Stimulated activated CD4-positive, alpha-beta T cell treated with anti-CD3 and anti-CD28 coated beads, Interleukin-12 subunit alpha, Interleukin-12 subunit beta, amount 100 ng/mL, for 24 hours (primary cell): ENCODE measurements at regions not wholly inside any gene's neighbourhood (a gene's known extent, or its start where the extent isn't known, plus 50 kb on each side); places are given as distances from the start of the nearest gene placed in this dataset.
"Not testable (repeated sequence)": the region's sequence is repeated elsewhere in the genome, so short reads cannot be mapped to it uniquely, and the experiment has no call there.

Experiments used
- DNase-seq, 2 experiments: peaks; one replicate each; pipeline ENCODE4 v3.0.0-alpha.2; 2020; ENCODE audit warnings: low read depth in 2 of 2

DNA sequence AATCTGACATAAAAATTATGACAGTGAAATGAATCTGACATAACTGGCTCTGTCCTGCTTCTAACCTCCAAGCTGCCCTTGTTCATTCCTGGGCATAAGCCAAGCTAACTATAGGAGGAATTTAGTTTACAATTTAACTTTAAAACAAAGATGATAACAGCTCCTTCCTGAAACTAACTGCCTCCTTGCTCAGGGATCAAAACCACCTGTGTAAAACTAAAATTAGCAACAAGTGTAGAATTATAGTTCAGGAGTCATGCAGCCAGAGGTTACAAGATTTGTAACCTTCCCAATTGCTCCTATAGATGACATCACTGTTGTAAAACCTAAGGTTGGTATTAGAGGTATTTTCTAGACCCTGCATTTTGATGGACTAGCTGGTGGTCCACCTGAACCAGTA, 256.4 kb upstream of the POM121L12 start:
- DNase-seq, result no peak

DNA sequence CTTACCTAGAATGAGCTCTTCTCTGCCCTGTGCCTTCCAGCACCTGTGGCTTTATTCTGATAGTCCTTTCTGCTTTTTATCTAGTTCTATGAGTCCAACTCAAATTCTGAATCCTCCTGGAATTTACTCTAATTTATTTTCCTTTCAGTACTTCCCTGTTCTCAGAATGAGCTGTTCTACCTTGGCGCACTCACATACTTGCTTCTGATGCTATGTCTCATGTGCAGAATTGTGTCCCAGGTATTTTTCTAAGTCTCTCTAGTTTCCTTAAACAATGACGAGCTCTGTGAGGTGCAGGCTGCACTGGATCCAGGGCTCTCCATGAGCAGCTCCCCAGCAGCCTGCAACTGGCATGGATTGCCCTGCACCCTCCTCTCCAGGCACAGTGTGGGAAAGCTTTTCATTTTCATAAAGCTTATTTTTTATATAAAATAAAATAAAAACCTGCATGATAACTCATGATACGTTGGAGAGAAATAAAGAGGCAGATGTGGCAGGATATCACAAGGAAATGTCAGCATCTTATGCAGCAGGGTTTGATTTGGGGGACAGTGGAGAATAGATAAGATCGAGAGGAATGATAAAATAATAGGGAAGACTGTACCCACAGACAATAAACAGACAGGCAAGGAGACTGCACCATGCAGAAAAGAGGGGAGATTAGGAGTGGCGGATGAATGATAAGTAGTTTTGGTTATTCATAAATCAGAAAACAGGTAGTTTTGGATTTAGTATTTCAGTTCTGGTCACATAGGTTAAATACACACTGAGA, 258.2 kb upstream of the POM121L12 start:
- no peak for DNase-seq

DNA sequence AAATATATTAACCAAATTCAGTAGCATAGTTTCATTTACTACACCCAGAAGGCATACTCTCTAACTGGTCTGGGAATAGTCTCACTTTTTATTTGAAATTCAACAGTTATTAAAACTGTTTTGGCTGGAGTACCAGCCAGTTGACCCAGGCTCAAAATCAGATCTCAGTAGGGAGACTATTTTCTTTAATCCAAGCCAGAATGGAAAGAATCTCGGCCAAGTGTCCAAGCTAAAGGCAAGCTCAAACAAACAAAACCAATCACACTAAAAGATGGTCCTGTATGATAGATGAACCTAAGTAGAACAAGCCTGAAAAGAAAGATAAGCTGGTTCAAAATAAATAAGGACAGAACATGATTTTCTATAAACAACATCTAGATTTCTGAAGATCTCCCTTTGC, 259.6 kb upstream of the POM121L12 start:
- DNase-seq, result no peak

DNA sequence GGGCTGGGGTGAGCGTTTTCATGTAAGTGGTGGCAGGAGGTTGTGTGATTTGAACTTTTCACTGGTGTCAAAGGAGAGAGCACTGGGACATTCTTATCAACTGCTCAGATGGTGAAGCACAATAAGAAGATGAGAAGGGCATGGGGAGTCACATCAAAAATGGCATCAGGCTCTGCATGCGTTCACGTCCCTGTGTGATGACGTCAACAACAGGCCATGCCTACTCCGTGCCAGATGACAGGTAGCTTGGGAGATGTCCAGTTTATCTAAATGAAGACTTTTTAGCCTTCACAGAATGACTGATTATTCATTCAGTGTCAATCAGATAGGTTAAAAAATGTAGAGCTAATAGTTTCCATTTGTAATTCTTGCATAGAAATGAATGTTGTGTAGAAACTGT, 264.3 kb upstream of the POM121L12 start:
- no peak for DNase-seq

DNA sequence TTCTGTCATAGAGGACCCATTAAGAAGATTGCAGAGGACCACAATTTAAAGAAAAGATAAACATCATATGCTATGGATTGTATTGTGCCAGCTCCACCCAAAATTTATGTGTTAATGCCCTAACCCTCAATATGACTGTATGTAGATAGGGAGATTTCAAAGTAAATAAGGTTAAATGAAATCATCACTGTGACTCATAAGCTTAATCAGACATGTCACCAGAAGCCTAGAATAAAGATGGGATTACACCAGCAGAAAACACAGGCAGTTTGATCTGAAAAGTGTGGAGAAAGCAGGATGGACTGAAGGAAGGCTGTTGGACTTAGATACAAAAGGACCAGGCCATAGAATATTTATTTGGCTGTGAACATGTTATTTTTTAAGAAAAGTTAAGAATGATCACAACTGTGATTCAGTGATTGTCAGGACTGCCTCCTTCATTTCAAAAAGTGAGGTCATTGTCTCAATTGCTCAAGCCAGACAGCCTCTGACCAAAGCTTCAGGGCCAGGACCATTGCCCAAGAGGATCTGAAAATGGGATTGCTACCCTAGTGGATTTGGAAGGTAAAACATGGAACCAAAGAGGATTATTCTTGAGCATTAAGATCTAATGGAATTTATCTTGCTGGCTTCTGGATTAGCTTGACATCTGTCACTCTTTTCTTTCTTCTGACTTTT, 270.8 kb upstream of the POM121L12 start:
- DNase-seq, result no peak

DNA sequence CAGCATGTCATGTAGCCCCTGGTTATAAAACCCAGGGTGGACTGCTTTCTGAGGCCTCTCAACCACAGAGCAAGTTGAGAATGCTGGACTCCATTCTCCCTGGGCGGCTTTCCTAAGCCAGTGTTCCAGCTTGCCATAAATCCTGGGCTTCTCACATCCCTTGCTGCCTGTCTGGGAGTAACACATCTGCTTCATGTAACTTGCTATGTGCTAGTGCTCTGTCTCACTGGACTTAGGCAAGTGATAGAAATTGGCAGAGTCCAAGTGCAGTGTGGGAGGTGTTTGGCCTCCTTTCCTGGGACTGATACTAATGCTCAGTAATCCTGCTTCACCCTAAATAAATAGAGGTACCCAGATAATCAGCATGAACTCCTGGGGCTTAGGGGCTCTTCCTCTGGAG, 277.1 kb upstream of the POM121L12 start:
- no peak for DNase-seq

DNA sequence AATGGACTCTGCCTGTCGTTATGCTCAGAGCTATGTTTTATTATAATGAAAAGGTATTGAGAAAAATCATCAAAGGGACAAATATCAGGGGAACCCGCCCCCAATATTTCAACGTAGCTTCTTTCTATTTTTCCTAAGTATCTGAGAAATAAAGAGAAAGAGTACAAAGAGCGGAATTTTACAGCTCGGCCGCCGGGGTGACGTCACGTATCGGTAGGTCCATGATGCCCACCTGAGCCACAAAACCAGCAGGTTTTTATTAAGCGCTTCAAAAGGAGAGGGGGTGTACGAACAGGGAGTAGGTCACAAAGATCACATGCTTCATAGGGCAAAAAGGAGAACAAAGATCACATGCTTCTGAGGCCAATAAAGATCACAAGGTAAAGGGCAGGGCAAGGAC, 281.6 kb upstream of the POM121L12 start:
- no peak for DNase-seq

DNA sequence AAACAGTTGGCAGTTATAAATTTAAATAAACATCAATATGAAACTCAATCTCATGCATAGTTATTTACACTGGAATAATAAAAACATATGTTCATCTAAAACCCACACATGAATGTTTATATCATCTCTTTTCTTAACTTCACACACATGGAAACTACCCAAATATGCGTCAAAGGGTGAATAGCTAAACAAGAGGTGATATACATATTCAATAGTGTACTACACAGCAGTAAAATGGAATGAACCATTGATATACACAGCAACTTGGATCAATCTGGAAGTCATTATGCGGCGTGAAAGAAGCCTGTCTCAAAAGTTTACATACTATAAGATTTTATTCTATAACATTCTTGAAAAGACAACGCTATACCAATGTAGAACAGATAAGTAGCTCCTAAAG, 282.5 kb upstream of the POM121L12 start:
- DNase-seq, result no peak

DNA sequence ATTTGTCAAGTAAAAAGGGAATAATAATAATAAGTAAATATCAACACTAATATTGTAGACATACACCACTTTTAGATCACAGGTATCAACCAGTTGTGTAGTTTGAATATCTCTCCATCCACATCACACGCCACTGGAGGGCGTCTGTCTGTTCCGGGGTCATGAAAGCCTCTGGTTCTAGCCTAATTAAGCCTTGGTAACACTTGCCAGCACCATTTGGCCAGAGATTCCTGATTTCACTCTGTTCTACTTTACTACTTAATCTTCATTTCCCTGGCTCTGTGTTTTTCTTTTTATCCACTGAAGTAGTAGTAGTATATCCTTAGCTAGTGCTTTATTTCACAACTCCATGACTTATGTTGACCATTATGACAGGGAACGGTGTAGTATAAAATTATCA, 285.6 kb upstream of the POM121L12 start:
- DNase-seq, result no peak

DNA sequence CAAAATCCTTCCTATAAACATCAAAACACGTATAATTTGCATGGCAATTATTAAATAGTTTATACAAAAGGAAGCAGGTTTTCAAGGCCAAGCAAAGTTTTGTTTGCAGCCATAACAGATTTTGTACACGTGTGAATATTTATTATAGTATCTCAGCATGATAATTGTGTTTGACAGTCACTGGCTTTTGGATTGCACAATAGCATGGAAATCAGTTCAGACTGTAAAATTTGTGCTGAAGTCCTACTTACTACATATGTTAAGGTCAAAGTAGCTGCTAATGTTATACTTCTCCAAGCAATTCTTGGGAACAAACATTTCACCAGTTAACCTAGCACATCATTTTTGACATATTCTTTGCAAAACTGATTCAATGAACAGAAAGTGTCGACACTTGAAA, 287.6 kb upstream of the POM121L12 start:
- DNase-seq, result no peak

DNA sequence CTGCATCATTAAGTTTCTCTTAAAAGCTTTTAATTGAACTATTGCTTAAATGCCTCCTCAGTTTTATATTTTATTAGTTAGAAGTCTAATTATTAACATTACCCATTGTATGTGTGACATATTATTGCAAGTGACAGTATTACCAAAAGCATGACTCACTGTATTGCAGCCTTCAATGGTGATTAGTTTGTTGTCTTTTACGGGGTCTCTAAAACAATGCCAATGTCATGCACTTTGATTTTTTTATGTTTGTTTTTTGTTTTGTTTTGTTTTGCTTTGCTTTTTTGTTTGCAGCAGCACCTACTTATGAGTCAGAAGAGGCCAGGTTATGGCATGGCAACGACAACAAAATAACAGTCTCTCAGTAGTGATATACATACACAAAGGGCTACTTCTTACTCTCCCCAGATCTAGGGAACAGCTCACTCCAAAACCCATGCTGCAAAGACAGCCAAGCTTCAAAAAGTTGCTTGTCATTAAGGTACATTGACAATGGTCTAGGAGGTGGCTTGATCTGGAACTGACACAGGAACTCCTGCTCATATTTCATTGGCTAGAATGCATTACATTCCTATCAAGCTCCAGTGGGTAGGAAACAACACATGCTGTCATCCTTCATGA, 293.7 kb upstream of the POM121L12 start:
- no peak for DNase-seq

DNA sequence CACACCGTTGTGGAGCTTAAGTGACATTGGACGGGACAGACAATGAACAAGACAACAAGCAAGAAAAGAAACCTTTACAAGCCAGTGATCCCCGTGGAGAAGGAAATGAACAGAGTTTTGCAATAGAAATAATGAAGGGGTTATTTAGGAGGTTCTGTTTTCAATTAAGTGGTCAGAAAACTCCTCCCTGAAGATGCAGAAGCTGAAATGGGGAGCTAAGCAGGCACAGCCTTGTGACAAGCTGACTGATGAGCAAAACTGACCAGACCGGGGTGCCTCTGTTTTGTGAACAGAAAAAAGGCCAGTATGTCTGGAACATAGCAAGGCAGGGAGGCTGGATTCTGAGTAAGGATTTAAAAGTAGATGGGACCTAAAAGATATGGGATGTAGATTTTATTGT, 299.8 kb upstream of the POM121L12 start:
- no peak for DNase-seq

DNA sequence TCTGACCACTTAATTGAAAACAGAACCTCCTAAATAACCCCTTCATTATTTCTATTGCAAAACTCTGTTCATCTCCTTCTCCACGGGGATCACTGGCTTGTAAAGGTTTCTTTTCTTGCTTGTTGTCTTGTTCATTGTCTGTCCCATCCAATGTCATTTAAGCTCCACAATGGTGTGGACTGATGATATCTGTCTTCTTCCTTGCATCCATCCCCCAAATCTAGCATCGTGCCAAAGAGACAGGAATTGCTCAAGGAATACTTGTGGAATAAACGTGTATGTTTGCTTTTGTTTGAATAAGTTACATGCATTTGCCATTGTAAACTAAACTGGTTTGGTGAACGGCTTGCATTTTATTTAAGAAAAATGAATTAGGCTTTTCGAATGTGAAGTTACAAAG, 306.8 kb upstream of the POM121L12 start:
- not testable (repeated sequence) for DNase-seq

DNA sequence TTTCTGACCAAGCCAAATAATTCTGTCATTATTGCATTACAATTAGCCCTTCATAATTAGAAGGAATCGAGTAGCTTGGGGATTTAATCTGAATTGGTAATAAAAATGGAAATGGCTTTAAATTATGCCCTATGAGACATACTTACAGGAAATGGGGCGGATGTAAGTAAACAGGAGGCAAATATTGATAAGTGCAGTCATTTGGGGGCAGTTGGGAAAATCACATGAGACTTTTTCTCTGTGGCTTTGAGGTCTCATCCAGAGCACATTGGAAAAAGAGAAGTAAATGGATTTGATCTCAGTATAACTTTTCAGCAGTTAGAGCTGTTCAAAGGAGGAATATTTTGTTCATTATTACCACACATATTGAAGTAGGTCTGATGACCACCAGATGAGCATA, 307.8 kb upstream of the POM121L12 start:
- no peak for DNase-seq

DNA sequence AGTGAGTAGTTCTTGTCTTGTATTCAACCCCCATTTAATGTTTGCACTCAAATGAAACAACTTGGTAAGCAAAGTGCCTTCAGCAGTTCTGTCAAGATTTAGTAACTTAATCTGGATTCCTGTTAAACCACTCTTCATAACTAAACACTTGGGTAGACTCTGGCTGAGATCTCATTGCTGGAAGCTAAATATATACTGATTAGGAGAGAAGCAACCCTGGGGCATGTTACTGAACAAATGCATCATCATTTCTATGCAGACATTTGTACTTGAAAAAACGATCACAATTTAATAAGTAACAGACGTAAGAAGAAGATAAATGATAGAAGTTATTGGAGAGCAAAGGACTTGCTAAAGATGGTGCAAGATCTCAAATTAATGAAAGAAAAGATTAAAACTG, 308.4 kb upstream of the POM121L12 start:
- DNase-seq, result no peak

DNA sequence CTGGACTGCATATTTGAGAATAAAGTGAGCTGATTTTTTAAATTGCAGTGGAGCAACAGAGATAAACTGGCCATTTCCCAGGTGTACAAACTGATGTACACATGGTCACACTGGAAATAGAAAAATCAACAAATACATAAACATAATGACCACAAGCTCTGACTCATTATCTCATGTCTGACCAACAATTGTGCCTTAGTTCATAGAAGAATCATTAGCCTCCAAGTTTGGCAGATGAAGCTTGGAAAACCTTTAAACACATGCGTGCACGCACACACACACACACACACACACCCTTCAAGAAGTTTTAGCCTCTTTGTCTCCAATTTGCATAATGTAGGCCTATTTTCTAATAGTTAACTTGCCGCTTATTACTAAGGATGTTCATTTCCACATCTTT, 308.9 kb upstream of the POM121L12 start:
- DNase-seq, result no peak

DNA sequence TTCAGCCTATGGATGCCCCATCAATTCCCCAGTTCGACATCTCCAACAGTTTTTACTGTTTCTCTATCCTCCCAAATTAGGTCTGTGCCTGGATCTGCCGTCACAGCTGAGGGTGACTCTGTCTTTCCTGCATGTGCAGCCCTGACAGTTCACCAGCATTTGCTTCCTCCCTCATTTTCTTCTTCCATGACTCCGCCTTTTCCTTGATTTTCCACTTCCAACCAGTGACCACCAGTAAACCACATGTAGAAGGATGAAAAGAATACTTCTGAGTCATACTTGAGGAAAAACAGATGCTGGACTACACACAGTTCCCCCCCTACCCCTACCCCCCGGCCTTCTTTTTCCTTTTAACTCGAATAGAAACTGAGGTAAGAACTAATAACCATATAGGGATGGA, 311.8 kb upstream of the POM121L12 start:
- no peak for DNase-seq

DNA sequence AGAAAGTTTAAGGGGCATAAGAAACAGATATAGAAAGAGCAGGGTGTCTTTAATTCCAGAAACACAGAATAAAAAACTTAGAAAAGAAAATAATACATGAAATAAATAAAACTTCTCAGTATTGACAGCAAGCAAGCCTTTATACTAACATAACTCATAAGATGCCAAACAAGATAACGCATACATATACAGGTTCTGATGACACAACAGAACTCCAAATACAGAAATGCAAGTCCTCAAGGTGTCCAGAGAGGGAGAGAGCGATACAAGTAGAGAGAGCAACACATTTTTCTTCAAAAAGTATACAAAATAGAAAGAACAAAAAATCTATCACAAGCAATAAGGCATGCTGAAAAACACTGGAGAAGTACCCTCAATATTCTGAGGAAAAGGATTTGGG, 314.6 kb upstream of the POM121L12 start:
- no peak for DNase-seq

DNA sequence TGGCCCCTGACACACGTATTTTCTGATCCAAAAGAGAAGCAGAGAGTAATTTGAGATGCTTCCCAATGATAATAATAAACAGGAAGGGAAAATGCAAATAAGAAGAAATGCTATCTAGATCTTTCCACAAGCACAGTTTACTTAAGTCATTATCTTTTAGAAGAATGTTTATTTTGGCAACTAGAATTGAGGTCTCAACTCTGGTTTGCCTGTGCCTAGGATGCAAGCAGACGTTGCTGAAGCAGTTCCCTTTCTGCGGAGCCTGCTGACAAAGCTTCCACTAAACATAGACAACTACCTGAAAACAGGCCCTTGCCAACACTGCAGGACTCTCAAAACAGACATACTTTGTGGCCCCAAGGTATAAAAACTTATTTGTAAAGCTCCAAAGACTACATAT, 315.8 kb upstream of the POM121L12 start:
- DNase-seq, result no peak

DNA sequence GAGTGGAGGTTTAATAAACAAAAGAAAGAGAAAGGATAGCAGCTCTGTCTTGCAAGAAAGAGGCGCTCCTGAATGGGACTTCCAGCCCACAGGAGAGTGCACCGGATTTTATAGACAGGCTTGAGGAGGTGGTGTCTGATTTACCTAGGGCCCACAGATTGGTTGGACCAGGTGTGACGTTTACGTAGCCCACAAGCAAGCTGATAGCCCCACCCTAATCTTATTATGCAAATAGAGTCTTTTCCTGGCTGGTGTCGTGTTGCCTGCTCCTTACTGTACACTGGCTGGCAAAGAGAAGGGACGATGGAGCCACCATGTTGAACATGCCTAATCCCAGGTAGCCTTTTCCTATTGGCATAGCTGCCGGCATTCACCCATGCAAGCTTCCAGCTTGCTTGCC, 319.7 kb upstream of the POM121L12 start:
- DNase-seq, result no peak

DNA sequence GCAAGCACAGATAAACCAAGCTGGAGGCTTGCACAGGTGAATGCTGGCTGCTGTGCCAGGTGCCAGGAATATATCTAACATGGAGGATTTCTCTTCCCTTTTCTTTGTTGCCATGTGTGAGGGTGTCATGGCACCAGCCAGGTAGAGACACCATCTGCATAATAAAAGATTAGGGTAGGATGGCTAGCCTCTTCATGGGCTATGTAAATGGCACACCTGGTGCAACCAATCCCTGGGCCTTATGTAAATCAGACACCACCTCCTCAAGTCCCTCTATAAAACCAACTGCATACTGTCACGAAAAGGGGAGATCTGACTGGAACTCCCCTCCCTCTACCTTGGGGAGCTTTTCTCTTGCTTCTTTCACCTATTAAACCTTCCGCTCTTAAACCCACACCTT, 322.5 kb upstream of the POM121L12 start:
- DNase-seq, result no peak

DNA sequence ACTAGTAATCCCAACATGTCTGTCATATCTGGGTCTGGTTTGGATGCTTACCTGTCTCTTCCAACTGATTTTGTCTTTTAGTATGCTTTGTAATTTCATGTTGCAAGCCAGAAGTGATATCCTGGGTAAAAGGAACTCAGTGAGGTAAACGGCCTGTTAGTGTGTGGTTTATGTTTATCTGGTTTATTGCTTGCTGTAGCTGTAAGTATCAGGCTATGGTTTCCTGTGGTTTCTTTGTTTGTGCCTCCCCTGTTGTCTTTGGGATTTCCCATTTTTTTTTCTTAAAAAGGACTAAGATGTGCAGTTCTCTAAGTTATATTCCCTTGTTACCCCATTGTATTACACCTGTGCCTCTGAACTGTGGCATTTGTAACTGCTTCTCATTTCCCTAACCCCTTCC, 323.5 kb upstream of the POM121L12 start:
- DNase-seq, result no peak

DNA sequence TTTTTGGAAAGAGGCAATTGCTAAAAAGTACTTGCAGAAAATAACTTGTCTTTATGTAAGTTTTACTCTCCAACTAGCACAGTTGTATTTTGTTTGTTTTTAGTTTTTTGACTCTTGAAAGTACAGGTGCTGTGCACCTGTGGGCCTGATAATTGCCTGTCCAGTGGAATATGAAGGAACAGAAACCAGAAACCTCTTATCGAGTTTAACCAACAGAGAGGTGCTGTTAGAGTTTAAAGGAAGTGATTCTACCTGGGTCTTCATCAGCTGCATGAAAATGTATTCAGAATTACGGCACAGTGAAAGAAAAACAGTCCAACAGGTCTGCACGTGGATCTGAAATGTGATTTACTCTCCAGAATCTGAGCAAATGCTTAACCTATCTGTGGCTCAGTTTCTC, 326.6 kb upstream of the POM121L12 start:
- DNase-seq, result no peak
